DMS53 treated with DMSO at 0.1 percent for 48 hours (cell line): ENCODE measurements at regions not wholly inside any gene's neighbourhood (a gene's known extent, or its start where the extent isn't known, plus 50 kb on each side); places are given as distances from the start of the nearest gene placed in this dataset.
"Not testable (repeated sequence)": the region's sequence is repeated elsewhere in the genome, so short reads cannot be mapped to it uniquely, and the experiment has no call there.

Experiments
- DNase-seq: peaks from one replicate; lab custom pipeline; 2025; ENCODE audit not compliant: unreplicated experiment; lab: John Stamatoyannopoulos, UW

GRCh38 chr6:17013701-17014100, 88.1 kb upstream of the STMND1 start:
- no peak for DNase-seq

GRCh38 chr6:17012421-17013225, 89.2 kb upstream of the STMND1 start:
- DNase-seq, result no peak

GRCh38 chr6:17011985-17012384, 89.9 kb upstream of the STMND1 start:
- DNase-seq, result no peak

GRCh38 chr6:17007749-17008148, 94.1 kb upstream of the STMND1 start:
- no peak for DNase-seq

GRCh38 chr6:17006543-17006942, 95.3 kb upstream of the STMND1 start:
- no peak for DNase-seq

- no peak for DNase-seq
These were observed 97.6 kb upstream of the STMND1 start for GRCh38 chr6:17004269-17004668.

GRCh38 chr6:17002123-17002522, 99.7 kb upstream of the STMND1 start:
- no peak for DNase-seq

- DNase-seq, result no peak
These were observed 100.7 kb upstream of the STMND1 start for GRCh38 chr6:17001188-17001587.

GRCh38 chr6:16999491-17000436, 102.1 kb upstream of the STMND1 start:
- peak; percentile 32 for DNase-seq

GRCh38 chr6:16998461-16998860, 103.4 kb upstream of the STMND1 start:
- no peak for DNase-seq

GRCh38 chr6:16995511-16996250, 106.2 kb upstream of the STMND1 start:
- DNase-seq, result no peak

- DNase-seq, result no peak
These were observed 108.5 kb upstream of the STMND1 start for GRCh38 chr6:16993396-16993795.

GRCh38 chr6:16991981-16992629, 109.7 kb upstream of the STMND1 start:
- DNase-seq, result no peak

GRCh38 chr6:16989976-16990375, 111.9 kb upstream of the STMND1 start:
- not testable (repeated sequence) for DNase-seq

GRCh38 chr6:16989382-16989781, 112.5 kb upstream of the STMND1 start:
- no peak for DNase-seq

- DNase-seq, result no peak
These were observed 113.9 kb upstream of the STMND1 start for GRCh38 chr6:16987996-16988395.

- no peak for DNase-seq
These were observed 116.2 kb upstream of the STMND1 start for GRCh38 chr6:16985513-16986284.

GRCh38 chr6:16982807-16983206, 119.0 kb upstream of the STMND1 start:
- no peak for DNase-seq

GRCh38 chr6:16979677-16980370, 122.0 kb upstream of the STMND1 start:
- DNase-seq, result no peak
